A549 (cell line): ENCODE measurements at regions not wholly inside any gene's neighbourhood (a gene's known extent, or its start where the extent isn't known, plus 50 kb on each side); places are given as distances from the start of the nearest gene placed in this dataset.
A peak's percentile ranks its signal among the peaks of the same experiment; 100 is the strongest.

Experiments
- ATAC-seq, 2 experiments: fragments of 200-7000 bp in 1 of 2; fragments of >200 bp in 1 of 2; cut with Nextera tagmentation in 1 of 2; cut with Tn5 transposase in 1 of 2; 3 replicates each; pipeline versions ENCODE4 v1.8.0 to v1.9.1; 2018 to 2020; ENCODE audit warnings: mild to moderate bottlenecking in 1 of 2, moderate library complexity in 1 of 2
- CTCF ChIA-PET: fragments of 300-600 bp; sonication (Branson Sonifier 250); formaldehyde crosslinking; extraction: SDS; loops from one replicate; lab custom pipeline; 2021; ENCODE audit warnings: antibody characterized with exemption, inconsistent platforms; lab: Yijun Ruan, JAX
- POLR2A ChIA-PET: fragments of 350-600 bp; formaldehyde crosslinking; extraction: SDS; loops from one replicate; lab custom pipeline; 2021; ENCODE audit warnings: antibody characterized with exemption, inconsistent platforms; lab: Yijun Ruan, JAX
- DNase-seq, 2 experiments: peaks; one replicate each; pipeline versions ENCODE4 v3.0.0 to v3.0.0-alpha.2; 2011 to 2016; ENCODE audit warnings: low read depth in 1 of 2, low spot score in 1 of 2
- FAIRE-seq: peaks from 2 replicates; lab custom pipeline; 2011; peaks lifted over from hg19 to GRCh38; lab: Jason Lieb, UNC
- H3K27ac ChIP-seq, 2 experiments: fragments of >200 bp; sonication (Bioruptor Twin); formaldehyde crosslinking; 3 replicates each; pipeline ENCODE4 v1.5.1; 2016 to 2017
- H3K4me1 ChIP-seq: fragments of >200 bp; sonication (Bioruptor Twin); formaldehyde crosslinking; 3 replicates; pipeline ENCODE4 v1.6.1; 2016
- H3K4me2 ChIP-seq: fragments of >200 bp; sonication (Bioruptor Twin); formaldehyde crosslinking; 3 replicates; pipeline ENCODE4 v1.6.1; 2016
- H3K4me3 ChIP-seq: fragments of >200 bp; sonication (Bioruptor Twin); formaldehyde crosslinking; 3 replicates; pipeline ENCODE4 v1.5.1; 2016
- H3K9me3 ChIP-seq: fragments of >200 bp; sonication (Bioruptor Twin); formaldehyde crosslinking; 3 replicates; pipeline ENCODE4 v1.6.1; 2016
- BHLHE40 ChIP-seq: IDR thresholded peaks from 2 replicates; pipeline ENCODE4 v1.6.1; 2012; ENCODE audit warnings: low read depth, low read length, inconsistent platforms
- CBX2 ChIP-seq: fragments of 200-600 bp; sonication (generic); IDR thresholded peaks from 2 replicates; pipeline ENCODE4 v1.6.1; 2016; ENCODE audit warnings: low read depth, mild to moderate bottlenecking, borderline replicate concordance
- CHD4 ChIP-seq: fragments of 200-600 bp; sonication (generic); IDR thresholded peaks from 2 replicates; pipeline ENCODE4 v1.6.1; 2016; ENCODE audit warnings: antibody characterized with exemption, mild to moderate bottlenecking, borderline replicate concordance
- EHMT2 ChIP-seq: fragments of 200-600 bp; sonication (generic); IDR thresholded peaks from 2 replicates; pipeline ENCODE4 v1.6.1; 2016; ENCODE audit warnings: antibody characterized with exemption, low read depth, mild to moderate bottlenecking, moderate library complexity
- ELK1 ChIP-seq: fragments of 150-350 bp; IDR thresholded peaks from 2 replicates; pipeline ENCODE4 v1.6.1; 2014; ENCODE audit warnings: low read depth, mild to moderate bottlenecking, low read length
- HDAC2 ChIP-seq: fragments of 200-600 bp; sonication (generic); IDR thresholded peaks from 2 replicates; pipeline ENCODE4 v1.6.1; 2016
- HMGXB4 ChIP-seq: fragments of 250-450 bp; sonication (Bioruptor Pico); IDR thresholded peaks from 2 replicates; pipeline ENCODE4 v1.5.0; 2021; ENCODE audit warnings: mild to moderate bottlenecking, moderate library complexity, borderline replicate concordance
- HOXB13 ChIP-seq: fragments of 250-450 bp; sonication (Bioruptor Pico); IDR thresholded peaks from 2 replicates; pipeline ENCODE4 v1.5.0; 2020; ENCODE audit warnings: low read depth, mild to moderate bottlenecking, moderate library complexity
- KDM5A ChIP-seq: fragments of 200-600 bp; sonication (generic); IDR thresholded peaks from 2 replicates; pipeline ENCODE4 v1.6.1; 2016; ENCODE audit warnings: antibody characterized with exemption, mild to moderate bottlenecking
- MAFK ChIP-seq: fragments of 450-650 bp; IDR thresholded peaks from 2 replicates; pipeline ENCODE4 v1.6.1; 2014; ENCODE audit not compliant: partially characterized antibody
- NR3C1 ChIP-seq: fragments of >200 bp; sonication (Bioruptor Twin); formaldehyde crosslinking; IDR thresholded peaks from 3 replicates; pipeline ENCODE4 v1.6.1; 2017
- PHF8 ChIP-seq: fragments of 200-600 bp; sonication (generic); IDR thresholded peaks from 2 replicates; pipeline ENCODE4 v1.6.1; 2016; ENCODE audit warnings: low read depth, mild to moderate bottlenecking, antibody characterized with exemption, moderate library complexity, borderline replicate concordance
- POLR2AphosphoS2 ChIP-seq: conservative IDR thresholded peaks from 2 replicates; pipeline ENCODE4 v1.6.1; 2012; ENCODE audit warnings: low read length, improper control_type of control experiment, inconsistent platforms
- RAD21 ChIP-seq, 2 experiments: fragments of >200 bp in 1 of 2; sonication (Bioruptor Twin) in 1 of 2; formaldehyde crosslinking in 1 of 2; IDR thresholded peaks in 1 of 2; conservative IDR thresholded peaks in 1 of 2; 2 replicates in 1 of 2; 3 replicates in 1 of 2; pipeline ENCODE4 v1.6.1; 2012 to 2018; ENCODE audit warnings: inconsistent platforms in 1 of 2
- RFX5 ChIP-seq: fragments of 450-650 bp; IDR thresholded peaks from 2 replicates; pipeline ENCODE4 v1.7.1; 2014; ENCODE audit warnings: antibody characterized with exemption, mild to moderate bottlenecking, moderate library complexity
- ZFP36 ChIP-seq: fragments of 450-650 bp; IDR thresholded peaks from 2 replicates; pipeline ENCODE4 v1.6.1; 2014; ENCODE audit warnings: borderline replicate concordance; ENCODE audit not compliant: partially characterized antibody
- ZNF302 ChIP-seq: fragments of 250-450 bp; sonication (Bioruptor Pico); IDR thresholded peaks from 2 replicates; pipeline ENCODE4 v1.9.0; 2021; ENCODE audit warnings: inconsistent platforms, mild to moderate bottlenecking, moderate library complexity
- WGBS: methylation state at CpG from one replicate; pipeline ENCODE4 v1.1.6; 2017; ENCODE audit errors: missing lambda C conversion rate; 5-methylcytosine and 5-hydroxymethylcytosine counted together

GRCh38 chr10:6748981-6749635 lies 169.0 kb upstream of the PRKCQ start (continued):
- TF ChIP-seq PHF8: no peak
- no peak for TF ChIP-seq NR3C1
- TF ChIP-seq RAD21 (conservative IDR thresholded peaks at IDR 0.05 in 1 of 2, IDR thresholded peaks at IDR 0.05 in 1 of 2): no peak

- no peak overlapping the region for H3K27ac ChIP-seq
- CTCF ChIA-PET: interaction anchor here (0.9 to 1.2 kb wide), 4 partner anchors 9 to 661 kb away, joined by 3 to 4 read pairs (median 3); no protein-coding TSS in a partner anchor
- 88% methylated on average over 3 of the region's 3 CpGs for WGBS
- no peak for FAIRE-seq
- no peak overlapping the region for H3K4me2 ChIP-seq
- H3K4me1 ChIP-seq: peaks cover 22% of the 10 kb centered on the region
- H3K4me3 ChIP-seq: no peak overlapping the region
- DNase-seq: no peak
- no peaks in the 10 kb centered on the region for H3K9me3 ChIP-seq
- POLR2A ChIA-PET: no interaction called here
- ATAC-seq: no peak
- TF ChIP-seq ZFP36 (no peak), KDM5A (no peak), POLR2AphosphoS2 (no peak), RFX5 (no peak)
These were observed 168.0 kb upstream of the PRKCQ start for GRCh38 chr10:6748029-6748428.

- H3K4me3 ChIP-seq: no peak overlapping the region
- ChIA-PET POLR2A (no interaction called here), CTCF (no interaction called here)
- WGBS: 60% methylated on average over 5 of the region's 5 CpGs
- DNase-seq (no peak), FAIRE-seq (no peak), ATAC-seq (no peak)
- no peak overlapping the region for H3K27ac ChIP-seq
- TF ChIP-seq PHF8 (no peak), EHMT2 (no peak), CBX2 (no peak), HDAC2 (no peak), RAD21 (conservative IDR thresholded peaks at IDR 0.05 in 1 of 2, IDR thresholded peaks at IDR 0.05 in 1 of 2) (no peak), HMGXB4 (CRISPR knock-in tag) (no peak)
- H3K4me2 ChIP-seq: no peak overlapping the region
- peaks cover 30% of the 10 kb centered on the region for H3K4me1 ChIP-seq
- no peaks in the 10 kb centered on the region for H3K9me3 ChIP-seq
These were observed 166.7 kb upstream of the PRKCQ start for GRCh38 chr10:6746782-6747181.

- Histone ChIP-seq H3K27ac (peak overlapping the region; percentile 29 to 40; a peak in 2 of 6 replicates), H3K4me3 (no peak overlapping the region), H3K9me3 (no peaks in the 10 kb centered on the region), H3K4me1 (peaks cover 49% of the 10 kb centered on the region), H3K4me2 (peak overlapping the region; percentile 33)
- WGBS: 95% methylated on average over 4 of the region's 4 CpGs
- TF ChIP-seq MAFK (peak; percentile 69), BHLHE40 (no peak)
- ATAC-seq (peak in 1 of 2 experiments; percentile 41; a peak in 2 of 6 replicates), DNase-seq (peak in 1 of 2 experiments; percentile 50), FAIRE-seq (no peak)
- POLR2A ChIA-PET: no interaction called here
- CTCF ChIA-PET: interaction anchor here (0.8 to 1.5 kb wide), 4 partner anchors 13 to 177 kb away, joined by 3 to 4 read pairs (median 3); no protein-coding TSS in a partner anchor
These were observed 163.3 kb upstream of the PRKCQ start for GRCh38 chr10:6743291-6743849.

- Histone ChIP-seq H3K27ac (0 out of 6 replicates have a peak overlapping the region, but pooled peaks of 1 of the 2 experiments have one; percentile 8), H3K4me2 (peak overlapping the region; percentile 6; the same call in 1 of the 3 replicates), H3K9me3 (no peaks in the 10 kb centered on the region), H3K4me1 (peaks cover 54% of the 10 kb centered on the region), H3K4me3 (no peak overlapping the region)
- CTCF ChIA-PET: interaction anchor here (0.7 kb wide), 1 partner anchor 74 kb away, joined by 3 read pairs; no protein-coding TSS in a partner anchor
- DNase-seq (no peak), FAIRE-seq (no peak), ATAC-seq (no peak)
- TF ChIP-seq BHLHE40: no peak
- no peak for TF ChIP-seq ZNF302
- no peak for TF ChIP-seq CHD4
- no peak for TF ChIP-seq ELK1
- TF ChIP-seq HMGXB4 (CRISPR knock-in tag): no peak
- no peak for TF ChIP-seq HOXB13 (CRISPR knock-in tag)
- POLR2A ChIA-PET: no interaction called here
- 58% methylated on average over 3 of the region's 3 CpGs for WGBS
These were observed 161.5 kb upstream of the PRKCQ start for GRCh38 chr10:6741541-6741941.
